Endothelial cell of umbilical vein (primary cell): ENCODE measurements at regions not wholly inside any gene's neighbourhood (a gene's known extent, or its start where the extent isn't known, plus 50 kb on each side); places are given as distances from the start of the nearest gene placed in this dataset.

Source experiments
- BruUV-seq: library from RNA; stranded (reverse); fragments of 400-500 nt; replicated peaks from 2 replicates; lab custom pipeline; 2021; lab: Mats Ljungman, UMichigan
- CTCF ChIA-PET: fragments of 300-600, 350-600 bp; sonication (Branson Sonifier 250); formaldehyde crosslinking; loops from one replicate; lab custom pipeline; 2021; ENCODE audit warnings: antibody characterized with exemption, inconsistent platforms; lab: Charles Lee
- POLR2A ChIA-PET: fragments of 300-600, 350-600 bp; sonication (Branson Sonifier 250); formaldehyde crosslinking; loops from one replicate; lab custom pipeline; 2021; ENCODE audit warnings: antibody characterized with exemption, inconsistent platforms; lab: Charles Lee
- DNase-seq: peaks from one replicate; pipeline ENCODE4 v3.0.0-alpha.2; 2011; ENCODE audit warnings: low read depth, low spot score
- FAIRE-seq: peaks from 2 replicates; lab custom pipeline; 2011; peaks lifted over from hg19 to GRCh38; lab: Jason Lieb, UNC
- H2AFZ ChIP-seq: 2 replicates; pipeline ENCODE4 v1.6.0; 2012; ENCODE audit warnings: low read depth, low read length, control low read depth, inconsistent platforms
- H3K27ac ChIP-seq: 2 replicates; pipeline ENCODE4 v1.5.1; 2011; ENCODE audit warnings: low read depth, mild to moderate bottlenecking, control low read depth, low read length, moderate library complexity; ENCODE audit not compliant: insufficient read depth
- H3K27me3 ChIP-seq, 2 experiments: 2 replicates each; pipeline versions ENCODE4 v1.6.0 to v1.6.1; 2011; ENCODE audit warnings: low read length in 2 of 2, mixed read lengths in 1 of 2; ENCODE audit not compliant: control insufficient read depth in 2 of 2, insufficient read depth in 2 of 2
- H3K36me3 ChIP-seq, 2 experiments: 2 replicates in 1 of 2; 3 replicates in 1 of 2; pipeline ENCODE4 v1.5.1; 2011; ENCODE audit warnings: low read length in 2 of 2, mild to moderate bottlenecking in 1 of 2, moderate library complexity in 1 of 2; ENCODE audit not compliant: control insufficient read depth in 2 of 2, insufficient read depth in 2 of 2; ENCODE audit errors: extremely low read depth in 1 of 2
- H3K4me1 ChIP-seq: 3 replicates; pipeline ENCODE4 v1.5.1; 2011; ENCODE audit warnings: mild to moderate bottlenecking, low read length; ENCODE audit not compliant: control insufficient read depth, insufficient read depth; ENCODE audit errors: extremely low read depth
- H3K4me2 ChIP-seq: 2 replicates; pipeline ENCODE4 v1.6.1; 2011; ENCODE audit warnings: low read length, control low read depth, mixed read lengths; ENCODE audit not compliant: insufficient read depth
- H3K4me3 ChIP-seq, 3 experiments: fragments of 200-600 bp in 1 of 3; sonication (generic), shearing (Covaris generic) in 1 of 3; replicated peaks in 1 of 3; 2 replicates each; pipeline ENCODE4 v1.5.1; 2011 to 2016; ENCODE audit warnings: control low read depth in 3 of 3, low read length in 3 of 3, mild to moderate bottlenecking in 2 of 3, inconsistent platforms in 1 of 3, low read depth in 1 of 3, moderate library complexity in 1 of 3; ENCODE audit not compliant: insufficient read depth in 1 of 3
- H3K79me2 ChIP-seq: 2 replicates; pipeline ENCODE4 v1.6.0; 2012; ENCODE audit warnings: low read length, inconsistent platforms; ENCODE audit not compliant: control insufficient read depth, insufficient read depth
- H3K9ac ChIP-seq: replicated peaks from 2 replicates; pipeline ENCODE3; 2011; ENCODE audit warnings: low read length, control low read depth; ENCODE audit not compliant: insufficient read depth; ENCODE audit errors: extremely low read depth
- H3K9me1 ChIP-seq: replicated peaks from 3 replicates; pipeline ENCODE4 v1.6.0; 2011; ENCODE audit warnings: mild to moderate bottlenecking, low read length; ENCODE audit not compliant: control insufficient read depth, insufficient read depth; ENCODE audit errors: extremely low read depth
- H3K9me3 ChIP-seq: replicated peaks from 2 replicates; pipeline ENCODE4 v1.5.1; 2012; ENCODE audit warnings: low read length, inconsistent platforms; ENCODE audit not compliant: control insufficient read depth, insufficient read depth
- H4K20me1 ChIP-seq: replicated peaks from 2 replicates; pipeline ENCODE3; 2011; ENCODE audit warnings: mild to moderate bottlenecking, low read length; ENCODE audit not compliant: control insufficient read depth, insufficient read depth; ENCODE audit errors: extremely low read depth
- CTCF ChIP-seq, 2 donors: IDR thresholded peaks; 1 replicate in 1 of 2; 2 replicates in 1 of 2; pipeline ENCODE4 v1.5.1; 2011; ENCODE audit warnings: low read length in 2 of 2, mild to moderate bottlenecking in 2 of 2, moderate library complexity in 2 of 2, control low read depth in 1 of 2, inconsistent platforms in 1 of 2, low read depth in 1 of 2; ENCODE audit not compliant: insufficient read depth in 1 of 2; ENCODE audit errors: extremely low read depth in 1 of 2
- EZH2 ChIP-seq: IDR thresholded peaks from 2 replicates; pipeline ENCODE4 v1.6.1; 2012; ENCODE audit warnings: borderline replicate concordance, low read depth, mild to moderate bottlenecking, moderate library complexity, low read length, inconsistent platforms; ENCODE audit not compliant: severe bottlenecking
- FOS ChIP-seq: IDR thresholded peaks from 2 replicates; pipeline ENCODE4 v1.6.1; 2011; ENCODE audit warnings: mild to moderate bottlenecking, low read length, moderate library complexity, borderline replicate concordance; ENCODE audit not compliant: insufficient read depth
- GATA2 ChIP-seq: IDR thresholded peaks from 2 replicates; pipeline ENCODE4 v1.7.0; 2011; ENCODE audit warnings: low read depth, mild to moderate bottlenecking, moderate library complexity, mixed read lengths, low read length; ENCODE audit not compliant: insufficient read length, insufficient read depth
- JUN ChIP-seq: IDR thresholded peaks from 2 replicates; pipeline ENCODE4 v1.6.1; 2011; ENCODE audit warnings: borderline replicate concordance, low read depth; ENCODE audit not compliant: insufficient read length, insufficient read depth
- MAX ChIP-seq: IDR thresholded peaks from 2 replicates; pipeline ENCODE4 v1.6.1; 2011; ENCODE audit not compliant: insufficient read depth, insufficient read length
- MYC ChIP-seq: IDR thresholded peaks from one replicate; pipeline ENCODE4 v1.6.1; 2011; ENCODE audit warnings: mild to moderate bottlenecking, low read depth, low read length
- POLR2A ChIP-seq: IDR thresholded peaks from 2 replicates; pipeline ENCODE4 v1.6.1; 2012; ENCODE audit warnings: low read depth, mild to moderate bottlenecking, control low read depth, low read length
- POLR2AphosphoS5 ChIP-seq: IDR thresholded peaks from 2 replicates; pipeline ENCODE4 v1.6.1; 2012; ENCODE audit warnings: low read depth, mild to moderate bottlenecking, control low read depth, low read length, moderate library complexity; ENCODE audit not compliant: insufficient read depth
- dilution Hi-C: fragments of 300-500 bp; cut with MboI; formaldehyde crosslinking; loops from one replicate; pipeline ENCODE4 v1.15.0; 2019; ENCODE audit warnings: low sequenced_read_pairs; ENCODE audit not compliant: extremely low pct_ligation_motif_present
- intact Hi-C: fragments of 100-400 bp; cut with micrococcal nuclease; formaldehyde crosslinking; loops from one replicate; pipeline ENCODE4 v1.10.0; 2022

- dilution Hi-C loops (no loop called here), intact Hi-C loops (no loop called here)
- Histone ChIP-seq H3K4me1 (peaks cover 11% of the 10 kb centered on the region), H3K36me3 (no peaks in the 10 kb centered on the region), H3K4me3 (no peak overlapping the region), H3K79me2 (no peaks in the 10 kb centered on the region), H3K27ac (no peak overlapping the region), H2AFZ (no peak overlapping the region), H3K9ac (no peak overlapping the region), H4K20me1 (no peaks in the 10 kb centered on the region), H3K27me3 (no peaks in the 10 kb centered on the region), H3K9me1 (no peaks in the 10 kb centered on the region), H3K4me2 (no peak overlapping the region), H3K9me3 (no peaks in the 10 kb centered on the region)
- BruUV-seq, result no TSS peak
- FAIRE-seq (no peak), DNase-seq (no peak)
- ChIA-PET CTCF (interaction anchor here (0.9 to 1.9 kb wide), 3 partner anchors 8 to 18 kb away, joined by 3 to 8 read pairs (median 4); no protein-coding TSS in a partner anchor), POLR2A (no interaction called here)
- TF ChIP-seq MYC (no peak), POLR2A (no peak), JUN (no peak), GATA2 (no peak), FOS (no peak), CTCF (IDR thresholded peaks at IDR 0.05; ENCODE audit: extremely low read depth in 1 of 2, insufficient read depth in 1 of 2, low read depth in 1 of 2, low read length in 2 of 2) (no peak), POLR2AphosphoS5 (no peak), EZH2 (no peak), MAX (no peak)
These were observed 182.7 kb upstream of the FBXO11 start for GRCh38 chr2:48088994-48089393.
